Glutamatergic neuron (in vitro differentiated cells): ENCODE measurements at regions not wholly inside any gene's neighbourhood (a gene's known extent, or its start where the extent isn't known, plus 50 kb on each side); places are given as distances from the start of the nearest gene placed in this dataset.

ENCODE experiments used
- DNase-seq: peaks from one replicate; pipeline ENCODE4 v3.0.0; 2022
- H3K27ac Mint-ChIP-seq: one replicate; pipeline ENCODE4 v1.8.0; 2020; ENCODE audit warnings: mild to moderate bottlenecking, mixed read lengths, inconsistent platforms; ENCODE audit not compliant: unreplicated experiment
- H3K27me3 Mint-ChIP-seq: one replicate; pipeline ENCODE4 v1.8.0; 2020; ENCODE audit warnings: mild to moderate bottlenecking, moderate library complexity, mixed read lengths, inconsistent platforms; ENCODE audit not compliant: unreplicated experiment
- H3K36me3 Mint-ChIP-seq: one replicate; pipeline ENCODE4 v1.8.0; 2020; ENCODE audit warnings: mild to moderate bottlenecking, mixed read lengths, inconsistent platforms; ENCODE audit not compliant: unreplicated experiment
- H3K4me1 Mint-ChIP-seq: one replicate; pipeline ENCODE4 v1.8.0; 2020; ENCODE audit warnings: mild to moderate bottlenecking, low read depth, mixed read lengths, inconsistent platforms; ENCODE audit not compliant: unreplicated experiment
- H3K4me3 Mint-ChIP-seq: one replicate; pipeline ENCODE4 v1.8.0; 2020; ENCODE audit warnings: mild to moderate bottlenecking, mixed read lengths, inconsistent platforms; ENCODE audit not compliant: unreplicated experiment
- H3K9me3 Mint-ChIP-seq: one replicate; pipeline ENCODE4 v1.8.0; 2020; ENCODE audit warnings: mild to moderate bottlenecking, moderate library complexity, mixed read lengths, inconsistent platforms; ENCODE audit not compliant: unreplicated experiment
- TF ChIP-seq, protein P1 (sequence below): fragments of 200-600 bp; sonication (generic); IDR thresholded peaks from one replicate; pipeline ENCODE4 v1.5.0; 2021; ENCODE audit not compliant: partially characterized antibody, unreplicated experiment

GRCh38 chr12:75812271-75813018 lies 219.1 kb downstream of the PHLDA1 start:
- Mint-ChIP-seq H3K4me1 (peaks cover 40% of the 10 kb centered on the region), H3K36me3 (peaks cover 5% of the 10 kb centered on the region), H3K27ac (peak overlapping the region; percentile 75), H3K4me3 (peak overlapping the region; percentile 17), H3K27me3 (peaks cover 3% of the 10 kb centered on the region), H3K9me3 (no peaks in the 10 kb centered on the region)
- TF ChIP-seq, protein P1, sequence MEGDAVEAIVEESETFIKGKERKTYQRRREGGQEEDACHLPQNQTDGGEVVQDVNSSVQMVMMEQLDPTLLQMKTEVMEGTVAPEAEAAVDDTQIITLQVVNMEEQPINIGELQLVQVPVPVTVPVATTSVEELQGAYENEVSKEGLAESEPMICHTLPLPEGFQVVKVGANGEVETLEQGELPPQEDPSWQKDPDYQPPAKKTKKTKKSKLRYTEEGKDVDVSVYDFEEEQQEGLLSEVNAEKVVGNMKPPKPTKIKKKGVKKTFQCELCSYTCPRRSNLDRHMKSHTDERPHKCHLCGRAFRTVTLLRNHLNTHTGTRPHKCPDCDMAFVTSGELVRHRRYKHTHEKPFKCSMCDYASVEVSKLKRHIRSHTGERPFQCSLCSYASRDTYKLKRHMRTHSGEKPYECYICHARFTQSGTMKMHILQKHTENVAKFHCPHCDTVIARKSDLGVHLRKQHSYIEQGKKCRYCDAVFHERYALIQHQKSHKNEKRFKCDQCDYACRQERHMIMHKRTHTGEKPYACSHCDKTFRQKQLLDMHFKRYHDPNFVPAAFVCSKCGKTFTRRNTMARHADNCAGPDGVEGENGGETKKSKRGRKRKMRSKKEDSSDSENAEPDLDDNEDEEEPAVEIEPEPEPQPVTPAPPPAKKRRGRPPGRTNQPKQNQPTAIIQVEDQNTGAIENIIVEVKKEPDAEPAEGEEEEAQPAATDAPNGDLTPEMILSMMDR: no peak
- peak; percentile 14 for DNase-seq

GRCh38 chr12:75809746-75810145 lies 221.8 kb downstream of the PHLDA1 start:
- DNase-seq: no peak
- Mint-ChIP-seq H3K4me3 (no peak overlapping the region), H3K27me3 (peaks cover 3% of the 10 kb centered on the region), H3K27ac (no peak overlapping the region), H3K36me3 (peaks cover 7% of the 10 kb centered on the region), H3K4me1 (peaks cover 34% of the 10 kb centered on the region), H3K9me3 (no peaks in the 10 kb centered on the region)
- TF ChIP-seq, protein P1: no peak

DNA sequence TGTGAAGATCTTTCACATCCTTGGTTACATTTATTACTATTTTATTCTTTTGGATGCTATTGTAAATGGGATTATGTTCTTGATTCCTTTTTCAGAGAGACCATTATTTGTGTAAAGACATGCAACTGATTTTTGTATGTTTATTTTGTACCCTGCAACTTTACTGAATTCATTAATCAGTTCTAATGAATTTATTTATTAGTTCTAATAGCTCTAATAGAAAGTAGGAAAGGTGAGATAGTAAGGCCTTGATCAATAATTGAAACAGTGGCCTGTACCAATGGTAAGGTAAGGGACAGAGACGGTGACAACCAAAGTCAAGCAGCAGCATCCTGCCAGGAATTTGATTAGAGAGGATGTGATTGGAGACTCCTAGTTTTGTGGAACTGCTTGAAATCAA lies 224.1 kb downstream of the PHLDA1 start:
- H3K36me3 Mint-ChIP-seq: peaks cover 6% of the 10 kb centered on the region
- H3K27ac Mint-ChIP-seq: no peak overlapping the region
- no peak for DNase-seq
- no peaks in the 10 kb centered on the region for H3K9me3 Mint-ChIP-seq
- H3K4me3 Mint-ChIP-seq: no peak overlapping the region
- peaks cover 24% of the 10 kb centered on the region for H3K4me1 Mint-ChIP-seq
- TF ChIP-seq, protein P1: no peak
- no peaks in the 10 kb centered on the region for H3K27me3 Mint-ChIP-seq

DNA sequence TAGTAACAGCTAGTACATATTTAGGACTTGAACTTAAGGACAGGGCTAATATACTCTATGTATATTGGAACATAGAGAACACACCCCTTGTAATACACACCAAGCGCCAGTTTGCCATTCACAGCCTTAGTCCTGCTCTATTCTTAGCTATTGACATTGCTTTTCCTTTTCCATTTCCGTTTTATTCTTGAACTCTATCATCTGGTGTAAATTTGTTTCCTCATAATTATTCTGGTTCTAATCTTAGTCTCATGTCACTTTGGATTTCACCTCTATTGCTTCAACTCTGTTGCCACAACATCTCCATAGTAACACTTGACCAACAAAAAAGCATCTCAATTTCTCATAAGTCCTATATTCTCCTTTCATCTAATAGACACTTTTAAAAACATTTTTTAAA lies 225.7 kb downstream of the PHLDA1 start:
- no peak overlapping the region for H3K27ac Mint-ChIP-seq
- H3K27me3 Mint-ChIP-seq: no peaks in the 10 kb centered on the region
- peaks cover 14% of the 10 kb centered on the region for H3K4me1 Mint-ChIP-seq
- H3K36me3 Mint-ChIP-seq: peaks cover 12% of the 10 kb centered on the region
- no peak for DNase-seq
- TF ChIP-seq, protein P1: no peak
- H3K4me3 Mint-ChIP-seq: no peak overlapping the region
- H3K9me3 Mint-ChIP-seq: no peaks in the 10 kb centered on the region

- H3K4me1 Mint-ChIP-seq: peaks cover 9% of the 10 kb centered on the region
- H3K4me3 Mint-ChIP-seq: no peak overlapping the region
- TF ChIP-seq, protein P1: no peak
- no peaks in the 10 kb centered on the region for H3K9me3 Mint-ChIP-seq
- no peaks in the 10 kb centered on the region for H3K27me3 Mint-ChIP-seq
- no peak overlapping the region for H3K27ac Mint-ChIP-seq
- peaks cover 12% of the 10 kb centered on the region for H3K36me3 Mint-ChIP-seq
- no peak for DNase-seq
Observed at GRCh38 chr12:75805320-75805719, 226.3 kb downstream of the PHLDA1 start.
